Lung microvascular endothelial cell (primary cell): ENCODE measurements at regions not wholly inside any gene's neighbourhood (a gene's known extent, or its start where the extent isn't known, plus 50 kb on each side); places are given as distances from the start of the nearest gene placed in this dataset.

ENCODE experiments used
- DNase-seq, 2 donors: peaks; one replicate each; pipeline versions ENCODE4 v3.0.0 to v3.0.0-alpha.2; 2010; ENCODE audit warnings: low read depth in 2 of 2

DNA sequence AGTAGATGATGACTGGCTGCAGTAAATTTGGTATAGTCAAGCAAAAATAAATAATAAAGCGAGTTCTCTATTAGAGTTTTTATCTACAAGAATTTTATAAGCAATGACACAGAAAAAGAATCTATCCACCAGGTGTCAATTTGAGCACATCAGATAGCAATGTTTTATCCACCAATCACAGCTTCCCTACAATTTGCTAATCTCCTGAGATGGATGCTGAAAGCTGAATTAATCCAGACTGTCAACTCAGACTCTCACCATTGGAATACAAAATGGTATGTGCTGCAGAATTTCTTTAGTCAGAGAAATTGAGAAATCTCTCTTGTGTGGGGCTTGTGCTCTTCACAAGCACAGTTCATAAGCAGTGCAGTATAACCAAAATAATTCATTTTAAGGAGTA lies 888.9 kb upstream of the GHITM start:
- DNase-seq = no peak

DNA sequence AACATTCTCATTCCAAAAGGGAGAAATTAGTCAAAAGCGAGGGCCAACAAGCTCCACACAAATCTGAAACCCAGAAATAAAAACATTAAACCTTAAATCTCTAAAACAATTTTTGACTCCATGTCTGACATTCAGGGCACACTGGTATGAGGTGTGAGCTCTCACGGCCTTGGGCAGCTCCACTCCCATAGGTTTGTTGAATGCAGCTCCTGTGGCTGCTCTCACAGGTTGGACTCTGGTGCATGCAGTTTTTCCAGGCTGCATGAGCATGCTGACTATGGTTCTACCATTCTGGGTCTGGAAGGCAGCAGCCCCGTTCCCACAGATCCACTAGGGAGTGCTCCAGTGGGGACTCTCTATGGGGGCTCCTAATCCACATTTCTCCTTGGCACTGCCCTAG lies 887.1 kb upstream of the GHITM start:
- DNase-seq = no peak

DNA sequence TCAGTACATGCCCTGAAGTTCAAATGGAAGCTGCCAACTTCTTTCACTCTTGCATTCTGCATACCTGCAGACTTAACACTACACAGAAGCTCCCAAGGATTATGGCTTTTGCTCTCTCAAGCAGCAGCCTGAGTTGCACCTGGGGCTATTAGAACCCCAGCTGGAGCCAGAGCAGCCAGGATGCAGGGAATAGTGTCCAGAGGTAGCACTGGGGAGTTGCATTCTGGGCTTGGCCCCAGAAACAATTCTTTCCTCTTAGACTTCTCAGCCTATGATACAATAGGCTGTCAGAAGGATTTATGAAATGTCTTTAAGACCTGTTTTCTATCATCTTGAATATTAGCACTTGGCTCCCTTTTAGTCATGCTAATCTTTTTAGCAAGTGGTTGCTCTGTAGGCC lies 886.7 kb upstream of the GHITM start:
- no peak for DNase-seq

DNA sequence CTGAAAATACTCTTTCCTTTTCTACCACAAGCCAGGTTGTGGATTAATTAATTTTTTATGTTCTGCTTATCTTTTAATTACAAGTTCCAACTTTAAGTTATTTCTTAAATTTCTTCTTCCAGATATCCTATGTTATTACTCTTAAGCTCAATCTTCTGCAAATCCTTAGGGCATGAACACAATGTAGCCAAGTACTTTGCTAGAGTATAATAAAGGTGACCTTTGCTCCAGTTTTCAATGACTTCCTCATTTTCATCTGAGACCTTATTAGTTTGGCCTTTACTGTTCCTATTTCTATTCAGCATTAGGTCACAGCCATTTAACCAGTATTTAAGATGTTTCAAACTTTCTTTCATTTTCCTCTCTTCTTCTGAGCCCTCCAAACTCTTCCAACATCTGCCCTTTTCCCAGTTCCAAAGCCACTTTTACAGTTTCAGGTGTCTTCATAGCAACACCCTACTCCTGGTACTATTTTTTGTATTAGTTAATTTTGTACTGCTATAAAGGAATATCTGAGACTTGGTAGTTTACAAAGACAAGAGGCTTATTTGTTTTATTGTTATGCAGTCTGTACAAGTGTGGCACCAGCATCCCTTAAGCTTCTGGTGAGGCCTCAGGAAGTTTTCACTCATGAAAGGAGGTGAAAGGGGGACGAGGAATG lies 886.2 kb upstream of the GHITM start:
- DNase-seq = no peak

DNA sequence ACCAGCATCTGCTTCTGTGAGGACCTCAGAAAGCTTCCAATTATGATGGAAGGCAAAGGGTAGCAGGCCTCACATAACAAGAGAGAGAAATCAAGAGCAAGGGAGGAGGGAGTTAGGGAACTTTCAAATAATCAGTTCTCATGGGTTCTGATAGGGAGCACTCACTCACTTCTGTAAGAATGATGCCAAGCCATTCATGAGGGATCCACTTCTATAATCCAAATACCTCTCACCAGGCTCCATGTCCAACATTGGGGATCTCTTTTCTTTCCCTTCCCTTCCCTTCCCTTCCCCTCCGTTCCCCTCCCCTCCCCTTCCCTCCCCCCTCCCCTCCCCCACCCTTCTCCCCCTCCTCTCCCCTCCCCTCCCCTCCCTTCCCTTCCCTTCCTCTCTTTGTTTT lies 884.6 kb upstream of the GHITM start:
- no peak for DNase-seq

DNA sequence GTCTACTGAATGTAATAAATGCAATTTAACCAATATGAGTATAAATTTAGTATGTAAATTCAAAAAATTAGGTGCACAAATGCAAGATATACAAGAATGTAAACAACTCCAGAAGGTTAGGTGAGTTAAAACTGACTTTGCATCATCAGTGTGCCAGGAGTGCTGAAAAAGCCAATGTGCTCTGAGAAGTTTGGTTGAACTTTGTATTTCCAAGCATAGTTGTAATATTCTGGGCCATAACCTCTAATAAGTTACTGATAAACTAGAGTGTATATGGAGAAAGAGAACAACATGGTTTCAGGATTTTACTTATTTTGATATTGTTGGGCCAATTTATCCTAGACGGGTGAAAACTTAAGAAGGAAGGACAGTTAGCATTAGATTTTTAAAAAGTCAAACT lies 876.9 kb upstream of the GHITM start:
- no peak for DNase-seq

DNA sequence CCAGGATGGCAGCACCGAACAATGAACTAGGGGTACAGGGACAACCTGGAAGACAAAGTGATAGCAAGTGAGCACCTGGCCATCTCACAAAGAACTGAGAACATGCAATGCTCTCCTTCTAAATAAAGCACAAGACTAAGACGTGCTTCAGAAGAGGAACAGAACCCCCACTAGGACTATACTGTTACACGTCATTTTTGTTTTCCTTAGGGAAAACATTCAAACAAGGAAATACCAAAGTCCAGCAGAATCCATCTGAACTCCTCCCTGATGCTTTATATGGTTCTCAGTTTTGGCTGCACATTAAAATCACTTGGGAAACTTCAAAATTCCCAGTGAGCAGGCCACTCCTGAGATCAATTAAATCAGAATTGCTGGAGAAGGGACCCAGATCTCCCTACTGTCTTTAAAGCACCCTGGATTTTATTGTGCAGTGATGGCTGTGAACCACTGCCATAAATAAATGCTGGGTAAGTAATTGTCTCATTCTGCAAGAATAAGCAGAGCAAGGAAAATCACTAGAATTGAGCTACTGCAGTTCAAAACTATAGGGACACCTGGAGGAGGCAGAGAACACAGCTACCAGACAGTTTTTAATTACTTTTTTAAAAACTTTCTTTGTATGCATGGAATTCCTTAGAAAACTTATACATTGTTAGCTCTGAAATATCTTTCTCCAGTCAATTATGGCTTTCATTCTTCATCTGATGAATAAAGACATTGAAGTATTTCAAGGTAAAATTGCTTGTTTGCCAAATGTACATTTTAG lies 866.5 kb upstream of the GHITM start:
- DNase-seq = no peak

DNA sequence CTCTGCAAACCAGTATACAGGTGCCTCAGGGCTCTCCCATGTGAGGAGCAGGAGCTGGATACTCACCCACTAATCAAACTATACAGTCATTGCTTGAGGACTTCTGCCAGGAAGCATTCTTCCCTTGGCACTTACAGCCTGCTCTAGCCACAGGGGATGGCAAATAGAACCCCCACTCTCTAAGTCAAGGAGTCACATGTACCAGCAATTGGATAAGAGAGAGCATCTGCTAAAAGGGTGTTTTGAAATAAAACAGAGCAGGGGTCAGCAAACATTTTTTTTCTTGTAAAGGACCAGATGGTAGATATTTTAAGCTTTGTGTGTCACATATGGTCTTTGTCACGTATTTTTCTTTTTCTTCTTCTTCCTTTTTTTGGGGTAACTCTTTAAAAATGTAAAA lies 865.2 kb upstream of the GHITM start:
- no peak for DNase-seq

DNA sequence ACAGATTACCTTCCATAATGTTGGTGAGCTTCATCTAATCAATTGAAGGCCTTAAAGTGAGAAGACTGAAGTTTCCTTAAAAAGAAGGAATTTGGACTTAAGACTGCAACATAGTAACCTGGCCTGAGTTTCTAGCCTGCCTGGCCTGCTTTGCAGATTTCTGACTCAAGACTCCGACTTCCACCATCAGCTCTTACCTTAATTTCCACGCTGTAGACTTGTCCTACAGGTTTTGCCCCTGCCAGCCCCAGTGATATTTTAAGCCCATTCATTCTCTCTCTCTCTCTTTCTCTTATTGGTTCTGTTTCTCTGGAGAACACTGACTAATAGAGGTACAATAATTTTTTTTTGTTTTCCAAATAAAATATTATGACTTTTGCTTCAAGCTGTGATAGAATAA lies 862.3 kb upstream of the GHITM start:
- DNase-seq = no peak

DNA sequence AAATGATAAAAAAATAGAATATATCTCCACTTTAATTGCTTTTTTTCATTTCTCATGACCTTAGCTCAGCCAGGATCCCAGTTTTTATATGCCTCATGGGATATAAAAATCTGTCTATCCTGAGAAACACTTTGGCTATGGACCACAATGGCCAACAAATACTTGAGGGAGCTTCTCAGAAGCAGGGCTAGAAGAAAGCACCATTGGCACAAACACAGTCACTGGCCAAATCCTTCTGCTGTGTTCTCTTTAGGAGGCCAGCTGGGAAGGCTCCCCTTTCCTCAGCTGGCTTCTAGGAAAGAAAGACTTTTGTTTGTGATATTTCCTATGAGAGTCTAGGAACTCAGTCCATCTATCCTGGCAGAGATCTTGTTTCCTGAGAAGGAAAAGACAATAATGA lies 856.2 kb upstream of the GHITM start:
- no peak for DNase-seq

DNA sequence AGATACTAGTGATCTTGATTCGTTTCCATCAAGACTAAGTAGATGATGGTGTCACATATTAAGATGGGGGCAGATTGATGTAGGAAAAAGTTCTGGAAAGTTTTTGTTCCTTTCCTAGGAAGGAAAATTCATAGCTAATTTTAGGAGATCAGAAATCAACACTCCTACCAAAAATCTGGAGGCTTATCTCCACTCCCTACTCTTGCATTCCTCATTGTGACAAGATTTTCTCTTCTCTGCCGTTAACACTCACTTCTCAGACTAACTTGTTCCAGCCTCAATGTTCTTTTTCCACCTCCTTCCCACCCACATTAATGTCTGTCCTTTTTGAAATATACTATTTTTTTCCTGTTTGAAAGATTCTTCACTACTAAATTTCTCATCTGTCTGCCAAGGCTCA lies 851.9 kb upstream of the GHITM start:
- DNase-seq = no peak

DNA sequence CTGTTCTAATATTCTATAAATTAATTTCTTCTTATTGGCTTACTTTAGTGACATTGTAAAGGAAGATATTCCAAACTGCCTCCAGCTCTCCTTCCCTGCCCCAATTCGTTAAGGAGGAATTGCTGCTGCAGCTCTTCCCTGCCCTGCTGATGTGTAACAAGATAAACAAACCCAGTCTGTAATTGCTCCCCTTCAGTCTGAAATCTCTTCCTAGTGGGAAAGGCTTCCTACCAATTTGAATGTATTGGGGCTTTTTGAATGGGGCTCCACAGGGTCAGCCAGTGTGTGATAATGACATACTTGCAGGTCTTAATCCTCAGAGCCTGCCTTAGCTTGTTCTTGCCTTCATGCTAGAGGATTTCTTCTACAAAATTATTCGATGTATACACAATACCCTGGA lies 849.9 kb upstream of the GHITM start:
- no peak for DNase-seq

DNA sequence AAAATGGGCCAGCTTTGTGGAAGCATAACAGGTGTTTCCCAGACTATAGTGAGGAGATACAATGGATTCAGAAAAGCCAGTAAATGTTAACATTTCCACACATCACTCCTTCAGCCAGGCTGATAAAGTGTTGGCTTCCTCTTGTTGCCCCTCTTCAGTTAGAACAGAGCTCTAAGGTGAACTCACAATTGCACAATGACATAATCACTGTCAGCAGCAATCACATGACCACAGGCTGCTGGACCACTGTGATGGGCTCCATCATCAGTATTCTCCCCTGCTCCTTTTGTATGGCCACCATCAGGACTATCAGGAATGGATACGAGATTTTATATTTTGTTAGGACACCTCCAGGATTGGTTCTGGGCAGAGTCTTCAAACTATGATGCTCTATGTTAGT lies 849.4 kb upstream of the GHITM start:
- DNase-seq = no peak

DNA sequence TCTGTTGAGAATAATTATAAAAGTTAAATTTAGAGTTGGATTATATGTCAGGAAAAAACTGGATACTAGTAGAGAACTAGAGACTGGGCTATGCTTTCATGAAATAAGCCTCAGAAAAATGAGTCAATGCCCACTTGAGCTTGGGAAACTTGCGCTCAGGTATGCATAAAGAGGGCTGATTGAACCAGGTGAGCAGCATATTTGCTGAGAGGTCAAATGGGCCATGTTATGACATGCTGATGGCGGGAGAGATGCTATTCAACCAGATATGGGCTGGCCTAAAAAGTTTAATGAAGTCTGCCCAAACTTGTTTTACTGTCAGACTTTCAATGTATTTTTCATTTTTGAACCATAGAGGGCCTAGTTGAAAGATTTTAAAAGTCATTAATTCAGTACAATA lies 837.6 kb upstream of the GHITM start:
- DNase-seq = no peak

DNA sequence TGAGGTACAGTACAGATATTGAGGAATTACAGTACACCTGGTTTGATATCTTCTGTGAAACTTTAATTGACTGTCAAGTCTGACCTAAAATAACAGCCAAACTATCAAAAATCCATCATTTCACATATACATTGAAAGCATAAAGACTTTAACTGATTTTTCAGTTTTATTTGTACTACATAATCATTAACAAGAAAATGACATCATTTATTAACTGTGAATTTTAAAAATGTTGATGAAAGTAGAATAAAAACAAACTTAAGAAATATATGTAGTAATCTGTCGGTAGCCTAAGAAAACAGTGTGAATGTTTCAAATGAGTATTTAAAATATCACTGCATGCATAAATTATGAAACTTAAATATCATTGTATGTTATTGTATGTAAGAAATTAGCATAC lies 836.7 kb upstream of the GHITM start:
- DNase-seq = no peak

DNA sequence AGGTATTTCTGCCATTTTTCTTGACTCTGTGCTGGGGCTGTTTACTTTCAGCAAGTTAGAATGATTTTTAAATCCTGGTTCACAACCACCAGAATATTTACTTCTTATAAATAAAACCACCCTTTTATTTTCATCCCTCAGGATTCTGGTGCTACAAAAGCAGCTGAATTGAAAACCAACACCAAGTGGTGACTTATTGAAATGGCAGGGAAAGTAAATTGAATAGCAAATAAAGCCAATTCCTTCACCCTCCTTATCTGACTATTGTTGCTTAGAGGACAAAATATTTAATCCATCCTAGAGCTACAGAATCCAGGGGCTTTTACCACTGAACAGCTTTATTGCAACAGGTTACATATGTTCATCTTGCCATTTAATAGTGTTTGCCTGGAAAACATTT lies 828.6 kb upstream of the GHITM start:
- DNase-seq = no peak

DNA sequence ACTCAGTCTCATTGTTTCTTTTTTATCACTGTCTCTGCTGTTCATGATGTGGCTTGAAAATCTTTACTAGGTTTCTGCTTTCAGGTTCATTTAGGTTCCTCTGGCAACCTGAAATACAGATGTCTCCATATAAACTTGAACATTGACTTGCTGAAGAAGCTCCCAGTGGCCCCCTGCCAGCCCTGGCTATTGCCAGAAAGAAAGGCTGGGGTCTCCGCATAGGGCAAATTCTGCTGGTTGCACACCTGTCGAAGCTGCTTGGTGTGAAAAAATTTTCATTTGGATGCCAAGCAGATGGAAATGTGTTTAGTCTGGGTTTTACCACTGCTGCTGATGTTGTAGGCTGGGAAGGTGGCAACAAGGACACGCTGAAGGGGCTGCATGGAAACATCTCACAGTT lies 826.7 kb upstream of the GHITM start:
- no peak for DNase-seq

DNA sequence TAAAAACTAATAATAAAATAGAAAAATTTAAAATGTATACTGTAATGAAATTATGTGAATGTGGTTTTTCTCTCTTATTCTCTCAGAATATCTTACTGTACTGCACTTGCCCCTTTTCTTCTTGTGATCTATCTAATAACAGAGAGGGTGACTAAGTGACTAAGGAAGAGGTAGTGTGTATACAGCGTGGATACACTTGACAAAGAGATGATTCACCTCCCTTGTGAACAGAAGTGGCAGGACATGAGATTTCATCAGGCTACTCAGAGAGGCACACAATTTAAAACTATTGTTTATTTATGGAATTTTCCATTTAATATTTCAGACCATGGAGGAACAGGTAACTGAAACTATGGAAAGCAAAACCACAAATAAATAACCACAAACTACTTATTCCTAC lies 806.6 kb upstream of the GHITM start:
- DNase-seq = no peak

DNA sequence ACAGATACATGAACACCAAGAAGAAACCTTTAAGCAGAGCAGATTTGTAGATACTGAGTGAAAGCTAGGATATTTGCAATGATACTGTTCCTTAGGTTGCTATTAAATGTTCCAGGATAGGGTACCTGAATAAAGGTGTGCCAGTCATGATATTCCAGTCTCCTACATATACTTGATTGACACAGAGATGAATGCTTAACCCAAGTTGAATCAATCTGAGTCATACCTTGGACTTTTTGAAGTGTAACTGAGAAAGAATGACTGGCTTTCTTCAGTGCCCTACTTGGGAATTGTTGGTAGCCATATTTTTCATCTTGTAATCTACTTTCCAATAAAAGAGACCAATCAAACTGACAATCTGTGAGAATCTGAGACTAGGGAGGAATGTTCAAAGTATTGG lies 805.7 kb upstream of the GHITM start:
- no peak for DNase-seq

DNA sequence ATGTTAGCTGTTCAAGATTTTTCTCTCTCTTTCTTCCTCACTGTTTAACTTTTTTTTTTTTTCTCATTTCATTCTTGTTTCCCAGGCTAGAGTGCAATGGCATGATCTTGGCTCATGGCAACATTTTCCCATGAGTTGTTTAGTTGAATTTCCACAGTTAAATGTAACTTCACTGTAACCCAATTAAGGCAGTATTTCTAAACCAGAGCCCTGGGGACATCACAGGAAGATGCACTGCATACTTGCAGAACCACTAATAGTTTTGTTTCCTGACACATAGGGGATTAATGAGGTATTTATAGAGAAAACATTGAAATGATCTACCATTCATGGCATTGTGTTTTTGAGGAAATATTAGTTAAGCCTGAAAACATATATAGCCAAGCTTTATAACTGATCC lies 795.6 kb upstream of the GHITM start:
- no peak for DNase-seq

DNA sequence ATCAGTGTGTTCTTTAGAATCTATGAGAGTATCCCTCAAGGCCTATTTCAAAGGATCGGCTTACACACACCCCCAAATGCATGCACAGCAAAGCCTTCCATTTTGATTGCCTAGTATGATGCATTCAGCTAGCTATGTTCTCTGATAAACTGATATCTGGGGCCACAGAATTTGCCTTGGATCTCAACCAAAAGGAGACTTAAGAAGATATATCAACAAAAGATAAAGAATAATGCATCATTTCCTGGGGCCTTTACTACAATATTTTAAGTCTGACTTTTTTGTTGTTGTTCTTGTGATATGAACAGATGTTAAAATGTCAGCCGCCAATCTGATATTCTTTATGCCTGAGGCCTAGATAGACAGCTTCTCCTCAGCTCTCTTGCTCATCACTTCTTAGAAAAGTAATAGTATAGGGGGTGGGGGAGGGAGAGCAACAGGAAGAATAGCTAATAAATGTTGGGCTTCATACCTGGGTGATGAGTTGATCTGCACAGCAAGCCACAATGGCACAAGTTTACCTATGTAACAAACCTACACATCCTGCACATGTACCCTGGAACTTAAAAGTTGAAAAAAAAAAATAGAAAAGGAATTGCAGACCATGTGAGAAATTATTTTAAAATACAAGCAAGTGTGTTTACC lies 792.9 kb upstream of the GHITM start:
- no peak for DNase-seq

DNA sequence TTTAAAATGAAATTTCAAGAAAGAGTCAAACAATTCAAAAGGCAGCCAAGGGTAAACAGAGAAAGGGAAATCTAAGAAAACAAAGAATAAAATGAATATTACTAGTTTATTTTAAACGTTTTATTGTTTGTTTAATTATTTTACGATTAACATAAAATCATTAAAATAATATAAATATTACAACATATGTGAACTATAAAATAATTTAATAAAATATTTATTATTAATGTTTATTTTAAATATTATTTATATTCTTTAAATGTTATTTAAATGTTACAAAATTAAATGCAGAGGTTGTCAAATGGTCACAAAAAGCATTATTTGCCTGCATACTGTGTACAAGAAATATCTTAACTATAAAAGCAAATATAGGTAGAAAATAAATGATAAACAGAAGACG lies 786.7 kb upstream of the GHITM start:
- no peak for DNase-seq

DNA sequence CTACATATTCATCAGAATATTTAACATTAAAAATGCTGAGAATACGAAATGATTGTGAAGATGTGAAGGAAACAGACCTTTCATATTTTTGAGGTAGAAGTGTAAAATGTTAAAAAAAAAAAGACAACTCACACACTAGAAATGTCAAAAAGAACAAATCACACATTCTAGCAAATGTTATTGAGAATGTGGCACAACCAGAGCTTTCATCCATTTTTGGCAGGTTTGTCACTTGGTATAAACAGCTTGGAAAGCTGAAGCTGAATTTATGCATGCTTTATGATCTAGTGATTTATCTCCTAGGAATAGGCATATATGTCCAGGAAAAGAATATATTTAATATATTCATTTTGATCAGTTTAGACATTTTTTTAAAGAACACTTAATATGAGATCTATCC lies 784.9 kb upstream of the GHITM start:
- no peak for DNase-seq
